ENCODE measurements at regions not wholly inside any gene's neighbourhood (a gene's known extent, or its start where the extent isn't known, plus 50 kb on each side); places are given as distances from the start of the nearest gene placed in this dataset.

GRCh38 chr6:156715839-156716238, 61.3 kb upstream of the ARID1B start:
- H3K4me3 ChIP-seq (replicated peaks; ENCODE audit: low read depth, low read length), result no peak overlapping the region
- no peak for TF ChIP-seq CTCF (IDR thresholded peaks at IDR 0.05; ENCODE audit: low read depth, low read length, missing control alignments)

GRCh38 chr6:156713548-156713947, 63.6 kb upstream of the ARID1B start:
- H3K4me3 ChIP-seq (replicated peaks; ENCODE audit: low read depth, low read length), result no peak overlapping the region
- no peak for DNase-seq (ENCODE audit: extremely low read depth, low read depth)
- TF ChIP-seq CTCF (IDR thresholded peaks at IDR 0.05; ENCODE audit: low read depth, low read length, missing control alignments), result no peak

More at GRCh38 chr6:156715839-156716238, 61.3 kb upstream of the ARID1B start:
- no peak for DNase-seq (ENCODE audit: extremely low read depth, low read depth)

- DNase-seq (ENCODE audit: extremely low read depth, low read depth), result no peak
- TF ChIP-seq CTCF (IDR thresholded peaks at IDR 0.05; ENCODE audit: low read depth, low read length, missing control alignments), result no peak
- H3K4me3 ChIP-seq (replicated peaks; ENCODE audit: low read depth, low read length), result no peak overlapping the region
Measured at GRCh38 chr6:156710479-156710878, 66.7 kb upstream of the ARID1B start.

- DNase-seq (ENCODE audit: extremely low read depth, low read depth), result no peak
- no peak for TF ChIP-seq CTCF (IDR thresholded peaks at IDR 0.05; ENCODE audit: low read depth, low read length, missing control alignments)
- H3K4me3 ChIP-seq (replicated peaks; ENCODE audit: low read depth, low read length), result no peak overlapping the region
Measured at GRCh38 chr6:156707818-156708217, 69.4 kb upstream of the ARID1B start.

GRCh38 chr6:156703719-156704118, 73.5 kb upstream of the ARID1B start:
- no peak for DNase-seq (ENCODE audit: extremely low read depth, low read depth)
- TF ChIP-seq CTCF (IDR thresholded peaks at IDR 0.05; ENCODE audit: low read depth, low read length, missing control alignments), result no peak
- H3K4me3 ChIP-seq (replicated peaks; ENCODE audit: low read depth, low read length), result no peak overlapping the region

- H3K4me3 ChIP-seq (replicated peaks; ENCODE audit: low read depth, low read length), result no peak overlapping the region
- no peak for TF ChIP-seq CTCF (IDR thresholded peaks at IDR 0.05; ENCODE audit: low read depth, low read length, missing control alignments)
- no peak for DNase-seq (ENCODE audit: extremely low read depth, low read depth)
Measured at GRCh38 chr6:156701966-156702365, 75.2 kb upstream of the ARID1B start.

- no peak overlapping the region for H3K4me3 ChIP-seq (replicated peaks; ENCODE audit: low read depth, low read length)
- no peak for DNase-seq (ENCODE audit: extremely low read depth, low read depth)
- TF ChIP-seq CTCF (IDR thresholded peaks at IDR 0.05; ENCODE audit: low read depth, low read length, missing control alignments), result no peak
Measured at GRCh38 chr6:156700440-156701057, 76.6 kb upstream of the ARID1B start.
